DMS79 treated with DMSO at 0.1 percent for 48 hours (cell line): ENCODE measurements at regions not wholly inside any gene's neighbourhood (a gene's known extent, or its start where the extent isn't known, plus 50 kb on each side); places are given as distances from the start of the nearest gene placed in this dataset.

ENCODE experiments used
- DNase-seq: peaks from one replicate; lab custom pipeline; 2025; lab: John Stamatoyannopoulos, UW

DNA sequence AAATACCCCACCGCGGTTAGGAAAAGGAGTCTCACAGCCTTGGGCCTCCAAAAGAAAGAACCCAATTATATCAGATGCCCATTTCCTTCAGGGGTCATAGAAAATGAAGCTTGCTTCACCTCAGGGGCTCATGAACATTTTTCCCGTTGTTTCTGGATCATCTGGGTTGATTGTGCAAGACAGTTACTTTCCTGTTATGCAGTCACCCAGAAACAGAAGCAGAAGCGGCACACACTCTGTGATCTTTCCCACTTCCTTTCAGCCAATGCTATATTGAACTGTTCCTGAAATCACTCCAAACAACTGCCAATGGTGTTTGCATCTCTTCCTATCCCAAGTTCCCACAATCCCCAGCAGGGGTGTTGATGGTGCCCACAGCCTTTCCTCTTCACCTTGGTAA is 295.6 kb upstream of the RASGRP1 start:
- DNase-seq, result no peak

DNA sequence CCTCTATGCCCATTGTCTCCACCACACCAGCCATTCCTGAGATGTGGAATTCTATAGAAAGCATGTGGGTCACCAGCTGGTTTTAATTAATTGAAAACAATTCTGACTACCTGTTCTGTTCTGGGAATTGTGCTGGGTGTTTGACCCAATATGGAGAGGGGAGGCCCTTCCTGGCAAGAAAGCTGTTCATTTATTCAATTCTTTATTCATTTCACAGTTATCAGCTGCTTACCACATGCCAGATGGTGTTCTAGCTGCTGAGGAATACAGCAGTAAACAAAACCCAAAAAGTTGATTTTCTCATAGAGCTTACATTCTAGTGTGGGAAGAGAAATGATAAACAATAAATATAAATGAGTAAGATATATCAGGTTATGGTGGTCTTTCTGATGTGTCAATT is 296.1 kb upstream of the RASGRP1 start:
- DNase-seq, result no peak

DNA sequence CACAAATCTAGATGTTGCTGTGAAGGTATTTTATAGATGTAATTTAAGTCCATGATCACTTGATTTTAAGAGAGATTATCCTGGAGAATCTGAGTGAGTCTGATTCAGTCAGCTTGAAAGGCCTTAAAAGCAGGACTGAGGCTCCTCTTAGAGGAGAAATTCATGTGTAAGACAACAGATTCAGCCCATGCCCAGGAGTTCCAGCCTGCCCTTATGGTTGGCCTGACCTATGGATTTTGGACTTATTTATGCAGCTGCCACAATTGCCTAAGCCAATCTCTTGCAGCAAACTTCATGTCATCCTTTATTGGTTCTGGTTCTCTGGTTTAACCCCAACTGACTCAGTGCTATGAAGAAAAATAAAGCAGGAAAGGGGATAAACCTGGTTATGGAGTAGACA is 296.5 kb upstream of the RASGRP1 start:
- no peak for DNase-seq

DNA sequence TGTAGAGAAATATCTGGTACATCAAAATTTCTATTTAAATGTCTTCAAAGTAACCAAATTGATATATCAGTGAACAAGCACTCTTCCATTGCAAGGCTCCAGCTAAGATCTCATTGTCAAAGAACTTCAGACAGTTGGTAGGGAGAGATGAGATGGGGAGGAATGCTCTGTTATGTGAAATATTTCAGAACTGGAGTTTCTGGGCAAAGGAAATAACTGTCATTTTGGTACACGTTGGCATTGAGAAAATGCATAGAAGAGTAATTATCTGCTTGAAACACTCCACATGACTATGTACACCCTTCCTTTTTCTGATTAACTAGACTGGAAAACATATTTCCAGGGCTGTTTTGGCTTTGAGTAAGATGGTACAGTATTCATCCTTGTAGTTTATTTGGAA is 297.5 kb upstream of the RASGRP1 start:
- DNase-seq, result no peak

- no peak for DNase-seq
Observed at GRCh38 chr15:38863381-38863780, 298.8 kb upstream of the RASGRP1 start.

GRCh38 chr15:38864122-38864521 is 299.5 kb upstream of the RASGRP1 start:
- DNase-seq, result no peak

- no peak for DNase-seq
Observed at GRCh38 chr15:38864827-38865581, 300.4 kb upstream of the RASGRP1 start.

DNA sequence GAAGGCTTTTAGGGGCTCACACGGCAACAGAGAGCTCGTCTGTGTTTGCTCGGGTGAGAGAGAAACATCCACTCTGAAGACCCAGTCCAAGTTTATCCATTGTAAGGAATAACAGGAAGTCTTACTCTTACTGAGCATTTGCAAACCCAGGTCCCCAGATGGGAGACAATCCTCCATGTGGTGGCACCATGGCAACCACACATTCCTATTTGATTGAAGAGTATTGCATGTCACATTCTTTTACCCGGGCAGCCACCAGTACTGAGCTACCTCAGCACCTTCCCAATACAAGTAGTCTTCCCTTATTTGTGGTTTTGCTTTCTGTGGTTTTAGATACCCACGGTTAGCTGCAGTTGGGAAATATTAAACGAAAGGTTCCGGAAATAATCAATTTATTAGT is 302.9 kb upstream of the RASGRP1 start:
- DNase-seq, result no peak

DNA sequence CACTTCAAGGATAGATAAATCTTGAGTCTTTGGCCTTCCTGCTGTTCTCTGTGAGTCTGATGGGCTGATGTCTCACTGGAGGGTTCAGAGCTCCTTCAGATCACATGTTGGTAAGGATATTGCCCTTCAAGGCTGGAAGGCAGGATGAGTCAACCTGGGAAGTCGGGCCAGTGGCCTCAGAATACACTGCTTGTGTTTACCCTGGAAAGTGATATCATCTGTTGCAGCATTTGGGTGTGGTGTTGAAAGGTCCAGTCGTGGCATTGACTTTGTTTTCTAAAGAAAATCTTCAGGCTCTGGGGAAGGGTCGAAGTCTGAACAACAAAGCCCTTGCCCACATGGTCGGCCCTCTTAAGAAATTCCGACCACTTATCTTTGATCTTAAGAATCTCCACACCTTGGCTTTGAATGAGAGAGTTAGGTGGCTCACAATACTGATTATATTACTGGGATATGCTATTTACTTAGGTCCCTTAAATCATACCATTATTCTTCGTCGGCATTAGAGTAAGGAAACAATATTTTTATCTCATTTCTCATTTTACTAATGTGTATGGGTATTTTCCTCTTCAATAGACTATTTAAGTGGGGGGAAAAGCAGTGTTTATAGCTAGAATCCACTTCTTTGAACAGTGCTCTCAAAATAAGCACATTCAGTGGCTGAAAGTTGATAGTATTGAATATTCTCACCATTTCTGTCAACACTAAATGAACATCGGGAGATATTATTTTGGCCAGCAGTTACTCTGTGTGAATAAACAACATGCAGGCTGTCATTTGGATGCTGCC is 303.9 kb upstream of the RASGRP1 start:
- no peak for DNase-seq

GRCh38 chr15:38871638-38872037 is 307.0 kb upstream of the RASGRP1 start:
- DNase-seq, result no peak

GRCh38 chr15:38872732-38873131 is 308.1 kb upstream of the RASGRP1 start:
- DNase-seq, result no peak

DNA sequence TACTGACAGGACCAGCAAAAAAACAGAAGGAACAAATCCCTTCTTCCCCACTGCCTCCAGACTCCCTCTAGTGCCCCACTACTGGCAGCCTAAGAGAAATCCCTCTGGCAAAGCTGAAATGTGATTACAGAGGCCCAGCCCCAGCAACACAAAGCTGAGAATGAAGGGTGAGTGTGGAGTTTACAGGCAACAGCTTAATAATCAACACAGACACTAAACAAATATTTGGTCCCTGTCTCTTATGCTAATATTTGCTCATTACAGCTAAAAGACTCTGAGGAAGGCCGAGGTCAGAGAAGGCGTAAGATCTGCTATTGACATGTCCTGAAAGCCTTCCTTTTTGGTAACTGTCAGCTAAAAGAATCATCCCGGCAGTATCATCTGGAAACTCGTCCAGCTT is 308.5 kb upstream of the RASGRP1 start:
- no peak for DNase-seq

GRCh38 chr15:38874464-38874863 is 309.9 kb upstream of the RASGRP1 start:
- no peak for DNase-seq

GRCh38 chr15:38876211-38876610 is 311.6 kb upstream of the RASGRP1 start:
- DNase-seq, result no peak

- no peak for DNase-seq
Observed at GRCh38 chr15:38876621-38877020, 312.0 kb upstream of the RASGRP1 start.

- DNase-seq, result no peak
Observed at GRCh38 chr15:38877471-38877870, 312.9 kb upstream of the RASGRP1 start.

DNA sequence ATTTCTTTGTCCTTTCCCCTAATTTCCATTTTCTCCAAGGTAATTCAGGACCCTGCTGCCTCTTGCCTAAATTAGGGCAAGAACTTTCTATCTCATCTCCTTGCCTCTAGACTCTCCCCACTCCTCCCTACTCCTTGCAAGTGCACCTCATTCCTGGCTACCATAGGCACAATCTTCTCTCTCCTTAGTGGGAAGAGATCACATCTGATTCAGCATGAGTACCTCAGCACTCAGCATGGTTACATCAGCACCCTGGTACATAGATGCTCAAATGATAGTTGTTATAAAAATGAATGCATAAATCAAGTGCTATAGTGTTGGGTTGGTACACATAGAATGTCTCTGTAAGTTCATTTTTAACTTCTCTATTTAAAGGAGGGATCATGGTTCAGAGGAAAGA is 313.4 kb upstream of the RASGRP1 start:
- DNase-seq, result no peak

- no peak for DNase-seq
Observed at GRCh38 chr15:38878926-38879325, 314.3 kb upstream of the RASGRP1 start.

- DNase-seq, result no peak
Observed at GRCh38 chr15:38879909-38880471, 315.4 kb upstream of the RASGRP1 start.

DNA sequence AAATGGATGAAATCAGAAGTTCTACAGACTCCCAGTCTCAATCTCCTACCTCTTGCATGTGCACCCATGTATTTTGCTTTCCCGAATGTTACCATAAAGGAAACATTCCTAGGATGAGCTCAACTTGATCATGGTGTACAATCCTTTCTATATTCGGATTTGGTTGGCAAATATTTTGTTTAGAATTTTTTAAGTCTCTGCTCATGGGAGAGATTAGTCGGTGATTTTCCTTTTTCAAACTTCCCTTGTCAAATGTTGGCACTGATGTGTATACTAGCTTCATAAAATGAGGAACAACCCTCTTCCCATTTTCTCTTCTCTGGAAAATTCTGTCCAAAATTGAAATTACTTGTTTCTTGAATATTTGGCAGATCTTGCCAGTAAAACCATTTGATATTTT is 317.6 kb upstream of the RASGRP1 start:
- no peak for DNase-seq

- DNase-seq, result no peak
Observed at GRCh38 chr15:38883987-38884386, 319.4 kb upstream of the RASGRP1 start.

GRCh38 chr15:38885001-38885400 is 320.4 kb upstream of the RASGRP1 start:
- DNase-seq, result no peak

- DNase-seq, result no peak
Observed at GRCh38 chr15:38885471-38885952, 320.9 kb upstream of the RASGRP1 start.
